H1 (cell line): ENCODE measurements at regions not wholly inside any gene's neighbourhood (a gene's known extent, or its start where the extent isn't known, plus 50 kb on each side); places are given as distances from the start of the nearest gene placed in this dataset.

Experiments used
- CTCF ChIA-PET: fragments of 300-600 bp; sonication (Branson Sonifier 250); formaldehyde crosslinking; loops from one replicate; lab custom pipeline; 2021; ENCODE audit not compliant: partially characterized antibody; lab: Charles Lee
- POLR2A ChIA-PET: fragments of 300-600 bp; sonication (Branson Sonifier 250); formaldehyde crosslinking; loops from one replicate; lab custom pipeline; 2021; ENCODE audit warnings: inconsistent platforms; ENCODE audit not compliant: partially characterized antibody; lab: Charles Lee
- DNase-seq, 2 experiments: peaks; one replicate each; pipeline versions ENCODE4 v3.0.0 to v3.0.0-alpha.2; 2010 to 2022; ENCODE audit warnings: low spot score in 2 of 2, low read depth in 1 of 2, mixed read lengths in 1 of 2
- FAIRE-seq: peaks from 2 replicates; lab custom pipeline; 2011; peaks lifted over from hg19 to GRCh38; lab: Jason Lieb, UNC
- H2AFZ ChIP-seq: 2 replicates; pipeline ENCODE4 v1.8.1; 2012; ENCODE audit warnings: low read length, inconsistent platforms
- H2AK5ac ChIP-seq: 2 replicates; pipeline ENCODE4 v1.6.1; 2013; ENCODE audit warnings: low read depth, low read length
- H2BK120ac ChIP-seq: replicated peaks from 2 replicates; pipeline ENCODE3; 2013; ENCODE audit warnings: low read depth, low read length, inconsistent platforms
- H2BK12ac ChIP-seq: 2 replicates; pipeline ENCODE4 v1.6.1; 2013; ENCODE audit warnings: low read depth, low read length
- H2BK15ac ChIP-seq: 2 replicates; pipeline ENCODE4 v1.6.1; 2013; ENCODE audit warnings: low read length
- H2BK20ac ChIP-seq: 2 replicates; pipeline ENCODE4 v1.6.1; 2013; ENCODE audit warnings: low read length
- H2BK5ac ChIP-seq: 2 replicates; pipeline ENCODE4 v1.6.1; 2013; ENCODE audit warnings: low read depth, low read length
- H3K14ac ChIP-seq: 2 replicates; pipeline ENCODE4 v1.6.1; 2013; ENCODE audit warnings: inconsistent platforms; ENCODE audit not compliant: insufficient read length
- H3K18ac ChIP-seq: 2 replicates; pipeline ENCODE4 v1.6.1; 2013; ENCODE audit warnings: low read length; ENCODE audit errors: extremely low read depth
- H3K23ac ChIP-seq: 2 replicates; pipeline ENCODE4 v1.6.1; 2013; ENCODE audit warnings: inconsistent platforms; ENCODE audit not compliant: insufficient read length
- H3K23me2 ChIP-seq: 2 replicates; pipeline ENCODE4 v1.6.1; 2013; ENCODE audit warnings: low read depth, low read length
- H3K27ac ChIP-seq: 2 replicates; pipeline ENCODE4 v1.6.1; 2011; ENCODE audit warnings: low read depth, low read length, inconsistent platforms
- H3K27me3 ChIP-seq, 4 experiments: replicated peaks in 1 of 4; 1 replicate in 1 of 4; 2 replicates in 3 of 4; pipeline versions ENCODE4 v1.6.1 to v1.8.1; 2011 to 2013; ENCODE audit warnings: low read length in 3 of 4, mild to moderate bottlenecking in 3 of 4, inconsistent platforms in 2 of 4, mixed read lengths in 2 of 4, moderate library complexity in 1 of 4; ENCODE audit not compliant: control insufficient read depth in 3 of 4, insufficient read depth in 3 of 4; ENCODE audit errors: extremely low read depth in 1 of 4
- H3K36me3 ChIP-seq, 4 experiments: 2 replicates each; pipeline versions ENCODE4 v1.6.1 to v1.8.1; 2011 to 2013; ENCODE audit warnings: mild to moderate bottlenecking in 4 of 4, low read length in 3 of 4, moderate library complexity in 2 of 4, control low read depth in 1 of 4, inconsistent platforms in 1 of 4; ENCODE audit not compliant: insufficient read depth in 4 of 4, control insufficient read depth in 2 of 4
- H3K4ac ChIP-seq: replicated peaks from 2 replicates; pipeline ENCODE3; 2013; ENCODE audit warnings: low read length, low read depth, mixed read lengths, inconsistent platforms; ENCODE audit not compliant: insufficient read length
- H3K4me1 ChIP-seq, 4 experiments: replicated peaks in 1 of 4; 1 replicate in 1 of 4; 2 replicates in 3 of 4; pipeline versions ENCODE4 v1.6.1 to v1.8.1; 2011 to 2013; ENCODE audit warnings: low read length in 3 of 4, inconsistent platforms in 2 of 4, mixed read lengths in 1 of 4; ENCODE audit not compliant: insufficient read depth in 4 of 4, control insufficient read depth in 3 of 4
- H3K4me2 ChIP-seq, 2 experiments: 2 replicates each; pipeline versions ENCODE4 v1.6.1 to v1.8.1; 2011 to 2013; ENCODE audit warnings: low read depth in 2 of 2, low read length in 2 of 2, control low read depth in 1 of 2, inconsistent platforms in 1 of 2, mild to moderate bottlenecking in 1 of 2; ENCODE audit not compliant: insufficient read depth in 1 of 2
- H3K4me3 ChIP-seq, 4 experiments: fragments of 200-600, 300-600 bp in 1 of 4; sonication (generic), shearing (Covaris generic), sonication (Bioruptor Twin) in 1 of 4; 2 replicates each; pipeline versions ENCODE4 v1.5.1 to v1.8.1; 2011 to 2016; ENCODE audit warnings: low read length in 4 of 4, low read depth in 3 of 4, control low read depth in 2 of 4, inconsistent platforms in 2 of 4, mild to moderate bottlenecking in 2 of 4, mixed read lengths in 1 of 4, moderate library complexity in 1 of 4; ENCODE audit not compliant: insufficient read depth in 2 of 4; ENCODE audit errors: extremely low read depth in 1 of 4
- H3K56ac ChIP-seq: replicated peaks from 2 replicates; pipeline ENCODE3; 2013; ENCODE audit warnings: low read depth, mild to moderate bottlenecking, mixed read lengths, low read length, inconsistent platforms; ENCODE audit not compliant: insufficient read length
- H3K79me1 ChIP-seq: 2 replicates; pipeline ENCODE4 v1.6.1; 2013; ENCODE audit warnings: low read depth, low read length, control low read depth
- H3K79me2 ChIP-seq, 2 experiments: 2 replicates each; pipeline versions ENCODE4 v1.6.1 to v1.8.1; 2012 to 2013; ENCODE audit warnings: low read length in 2 of 2, mild to moderate bottlenecking in 2 of 2, inconsistent platforms in 1 of 2; ENCODE audit not compliant: insufficient read depth in 2 of 2, control insufficient read depth in 1 of 2
- H3K9ac ChIP-seq, 4 experiments: replicated peaks in 1 of 4; 1 replicate in 1 of 4; 2 replicates in 3 of 4; pipeline versions ENCODE4 v1.6.1 to v1.8.1; 2011 to 2013; ENCODE audit warnings: low read depth in 3 of 4, low read length in 3 of 4, control low read depth in 2 of 4, mild to moderate bottlenecking in 2 of 4, moderate library complexity in 2 of 4, inconsistent platforms in 1 of 4; ENCODE audit errors: extremely low read depth in 1 of 4
- H3K9me3 ChIP-seq, 2 experiments: 2 replicates each; pipeline versions ENCODE4 v1.6.1 to v1.8.1; 2012 to 2013; ENCODE audit warnings: mild to moderate bottlenecking in 2 of 2, moderate library complexity in 2 of 2, control low read depth in 1 of 2, inconsistent platforms in 1 of 2, low read depth in 1 of 2, low read length in 1 of 2, mixed read lengths in 1 of 2; ENCODE audit not compliant: insufficient read depth in 2 of 2
- H4K20me1 ChIP-seq, 2 experiments: replicated peaks in 1 of 2; 2 replicates each; pipeline versions ENCODE3 to v1.8.1; 2011 to 2013; ENCODE audit warnings: inconsistent platforms in 2 of 2, low read length in 2 of 2, mild to moderate bottlenecking in 1 of 2; ENCODE audit not compliant: insufficient read depth in 2 of 2, control insufficient read depth in 1 of 2
- H4K5ac ChIP-seq: 2 replicates; pipeline ENCODE4 v1.6.1; 2013; ENCODE audit warnings: low read length, low read depth, mixed read lengths, inconsistent platforms; ENCODE audit not compliant: insufficient read length
- H4K8ac ChIP-seq: 2 replicates; pipeline ENCODE4 v1.8.0; 2013; ENCODE audit warnings: mild to moderate bottlenecking, moderate library complexity, low read length, inconsistent platforms; ENCODE audit not compliant: insufficient read depth; ENCODE audit errors: extremely low read depth
- H4K91ac ChIP-seq: replicated peaks from 2 replicates; pipeline ENCODE3; 2013; ENCODE audit warnings: low read length, mixed read lengths, inconsistent platforms; ENCODE audit not compliant: insufficient read length
- GABPA ChIP-seq: IDR thresholded peaks from 2 replicates; pipeline ENCODE4 v1.6.1; 2011; ENCODE audit warnings: mild to moderate bottlenecking, low read length, moderate library complexity, borderline replicate concordance; ENCODE audit not compliant: insufficient read depth
- KDM4A ChIP-seq: IDR thresholded peaks from one replicate; pipeline ENCODE4 v1.7.1; 2012; ENCODE audit warnings: low read depth, mild to moderate bottlenecking, moderate library complexity, low read length, inconsistent platforms; ENCODE audit not compliant: severe bottlenecking
- NANOG ChIP-seq: IDR thresholded peaks from 2 replicates; pipeline ENCODE4 v1.6.1; 2011; ENCODE audit warnings: low read length, low read depth, mild to moderate bottlenecking, inconsistent platforms; ENCODE audit not compliant: insufficient read depth, poor library complexity, severe bottlenecking
- TAF1 ChIP-seq: IDR thresholded peaks from 2 replicates; pipeline ENCODE4 v1.6.1; 2011; ENCODE audit warnings: mild to moderate bottlenecking, low read depth, low read length
- whole genome bisulfite sequencing, 2 experiments: shearing (Covaris generic) in 1 of 2; methylation state at CpG; one replicate each; pipeline versions ENCODE4 v1.1.6 to v1.1.7; 2013 to 2015; ENCODE audit warnings: low lambda C conversion rate in 2 of 2, mixed read lengths in 2 of 2, inconsistent platforms in 1 of 2, low coverage in 1 of 2, missing lambda C conversion rate in 1 of 2; ENCODE audit not compliant: insufficient replicate concordance in 2 of 2, insufficient coverage in 1 of 2, insufficient read length in 1 of 2; ENCODE audit errors: extremely low coverage in 1 of 2, missing lambda C conversion rate in 1 of 2; 5-methylcytosine and 5-hydroxymethylcytosine counted together

DNA sequence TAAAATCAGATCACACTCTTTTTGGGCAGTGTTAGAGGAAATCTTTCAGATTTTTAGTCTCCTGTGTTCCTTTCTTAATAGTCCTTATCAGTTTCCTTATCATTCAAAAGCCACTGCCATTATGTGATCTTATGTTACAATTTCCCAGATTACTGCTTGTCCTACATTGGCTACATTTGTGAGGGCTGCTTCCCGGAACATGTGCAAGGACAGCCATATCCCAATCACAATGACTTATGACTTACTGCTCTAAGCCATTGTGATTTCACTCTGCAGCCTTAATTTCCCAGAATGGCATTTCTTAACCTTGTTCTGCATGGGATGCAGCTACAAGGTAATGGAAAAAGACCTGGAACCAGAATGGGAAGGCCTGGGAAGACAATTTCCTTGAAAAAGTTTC, 125.1 kb upstream of the PPP2R3A start:
- Histone ChIP-seq H3K79me2 (no peaks in the 10 kb centered on the region), H3K9me3 (no peaks in the 10 kb centered on the region), H3K4me3 (no peak overlapping the region), H3K27ac (no peak overlapping the region), H2AFZ (no peak overlapping the region), H4K5ac (no peak overlapping the region), H2AK5ac (no peak overlapping the region), H3K23ac (no peak overlapping the region), H4K20me1 (no peaks in the 10 kb centered on the region), H3K14ac (no peak overlapping the region), H4K8ac (no peak overlapping the region), H2BK12ac (no peak overlapping the region), H3K4me2 (no peak overlapping the region), H2BK120ac (no peak overlapping the region), H3K4me1 (no peaks in the 10 kb centered on the region), H2BK5ac (no peak overlapping the region), H3K9ac (no peak overlapping the region), H3K79me1 (no peaks in the 10 kb centered on the region), H3K27me3 (no peaks in the 10 kb centered on the region), H4K91ac (no peak overlapping the region), H3K36me3 (no peaks in the 10 kb centered on the region), H3K23me2 (no peaks in the 10 kb centered on the region), H3K56ac (no peak overlapping the region), H3K4ac (no peak overlapping the region), H3K18ac (no peak overlapping the region), H2BK20ac (no peak overlapping the region), H2BK15ac (no peak overlapping the region)
- 96% methylated on average over 1 of the region's 1 CpG; no CpG with 5 or more reads in 1 of the 2 experiments for WGBS, 2 experiments
- FAIRE-seq (no peak), DNase-seq (no peak)
- no peak for TF ChIP-seq KDM4A
- no peak for TF ChIP-seq GABPA
- no peak for TF ChIP-seq NANOG
- no peak for TF ChIP-seq TAF1
- CTCF ChIA-PET: interaction anchor here (1.1 kb wide), 1 partner anchor 110 kb away, joined by 3 read pairs; no protein-coding TSS in a partner anchor
- POLR2A ChIA-PET: no interaction called here
